NCI-H1417 (cell line): ENCODE measurements at regions not wholly inside any gene's neighbourhood (a gene's known extent, or its start where the extent isn't known, plus 50 kb on each side); places are given as distances from the start of the nearest gene placed in this dataset.
A peak's percentile ranks its signal among the peaks of the same experiment; 100 is the strongest.

Experiments
- DNase-seq, 3 experiments: peaks; one replicate each; lab custom pipeline; 2025; lab: John Stamatoyannopoulos, UW

- DNase-seq, result no peak
Observed at GRCh38 chr11:15728207-15728606, 613.5 kb downstream of the INSC start.

- DNase-seq, result peak in 1 of 3 experiments; percentile 22
Observed at GRCh38 chr11:15730263-15730994, 615.7 kb downstream of the INSC start.

- no peak for DNase-seq
Observed at GRCh38 chr11:15730995-15731385, 616.3 kb downstream of the INSC start.

GRCh38 chr11:15735706-15736105 is 620.6 kb downstream of the SOX6 start:
- DNase-seq, result peak in 1 of 3 experiments; percentile 61

- DNase-seq, result no peak
Observed at GRCh38 chr11:15737320-15737719, 619.0 kb downstream of the SOX6 start.

- DNase-seq, result no peak
Observed at GRCh38 chr11:15738931-15739330, 617.4 kb downstream of the SOX6 start.

GRCh38 chr11:15742626-15743519 is 613.5 kb downstream of the SOX6 start:
- peak; percentile 68 to 93 (median 80) for DNase-seq

GRCh38 chr11:15744693-15745092 is 611.7 kb downstream of the SOX6 start:
- no peak for DNase-seq

- no peak for DNase-seq
Observed at GRCh38 chr11:15745266-15745665, 611.1 kb downstream of the SOX6 start.

- DNase-seq, result no peak
Observed at GRCh38 chr11:15747671-15748070, 608.7 kb downstream of the SOX6 start.

- no peak for DNase-seq
Observed at GRCh38 chr11:15748132-15748531, 608.2 kb downstream of the SOX6 start.

GRCh38 chr11:15748741-15749140 is 607.6 kb downstream of the SOX6 start:
- no peak for DNase-seq

- peak; percentile 36 to 99 (median 94) for DNase-seq
Observed at GRCh38 chr11:15750535-15751308, 605.6 kb downstream of the SOX6 start.

GRCh38 chr11:15754221-15754620 is 602.1 kb downstream of the SOX6 start:
- no peak for DNase-seq

- DNase-seq, result peak in 1 of 3 experiments; percentile 34
Observed at GRCh38 chr11:15757048-15757698, 599.2 kb downstream of the SOX6 start.

- no peak for DNase-seq
Observed at GRCh38 chr11:15758857-15759465, 597.4 kb downstream of the SOX6 start.

GRCh38 chr11:15761235-15761634 is 595.1 kb downstream of the SOX6 start:
- peak in 1 of 3 experiments; percentile 59 for DNase-seq

- no peak for DNase-seq
Observed at GRCh38 chr11:15764326-15764725, 592.0 kb downstream of the SOX6 start.

- DNase-seq, result no peak
Observed at GRCh38 chr11:15764948-15765347, 591.4 kb downstream of the SOX6 start.

GRCh38 chr11:15765530-15765929 is 590.8 kb downstream of the SOX6 start:
- no peak for DNase-seq

- DNase-seq, result no peak
Observed at GRCh38 chr11:15768321-15768720, 588.0 kb downstream of the SOX6 start.
